NCI-H2029 (cell line): ENCODE measurements at regions not wholly inside any gene's neighbourhood (a gene's known extent, or its start where the extent isn't known, plus 50 kb on each side); places are given as distances from the start of the nearest gene placed in this dataset.

Experiments used
- DNase-seq: peaks from one replicate; lab custom pipeline; 2025; lab: John Stamatoyannopoulos, UW

- DNase-seq: no peak
These were observed 241.3 kb upstream of the UBE2E3 start for GRCh38 chr2:180739070-180739469.

- no peak for DNase-seq
These were observed 244.6 kb upstream of the UBE2E3 start for GRCh38 chr2:180735799-180736198.

- no peak for DNase-seq
These were observed 246.0 kb upstream of the UBE2E3 start for GRCh38 chr2:180734382-180734781.

GRCh38 chr2:180733330-180733729 is 247.1 kb upstream of the UBE2E3 start:
- DNase-seq: no peak

- no peak for DNase-seq
These were observed 248.1 kb upstream of the UBE2E3 start for GRCh38 chr2:180732337-180732736.

GRCh38 chr2:180730976-180731375 is 249.4 kb upstream of the UBE2E3 start:
- no peak for DNase-seq

- no peak for DNase-seq
These were observed 251.4 kb upstream of the UBE2E3 start for GRCh38 chr2:180728928-180729559.

GRCh38 chr2:180723712-180724111 is 256.7 kb upstream of the UBE2E3 start:
- DNase-seq: no peak

- no peak for DNase-seq
These were observed 257.7 kb upstream of the UBE2E3 start for GRCh38 chr2:180722551-180723239.

GRCh38 chr2:180720829-180721228 is 259.6 kb upstream of the UBE2E3 start:
- DNase-seq: no peak

- no peak for DNase-seq
These were observed 262.8 kb upstream of the UBE2E3 start for GRCh38 chr2:180717588-180717987.

GRCh38 chr2:180716186-180717180 is 263.9 kb upstream of the UBE2E3 start:
- no peak for DNase-seq

- DNase-seq: no peak
These were observed 265.4 kb upstream of the UBE2E3 start for GRCh38 chr2:180715044-180715443.

GRCh38 chr2:180709392-180710145 is 270.8 kb upstream of the UBE2E3 start:
- no peak for DNase-seq

GRCh38 chr2:180707884-180708205 is 272.6 kb upstream of the UBE2E3 start:
- DNase-seq: no peak

GRCh38 chr2:180707175-180707883 is 273.1 kb upstream of the UBE2E3 start:
- no peak for DNase-seq

- no peak for DNase-seq
These were observed 273.7 kb upstream of the UBE2E3 start for GRCh38 chr2:180706694-180707093.

- no peak for DNase-seq
These were observed 274.9 kb upstream of the UBE2E3 start for GRCh38 chr2:180705551-180705950.

- no peak for DNase-seq
These were observed 275.3 kb upstream of the UBE2E3 start for GRCh38 chr2:180705122-180705521.

- DNase-seq: no peak
These were observed 280.6 kb upstream of the UBE2E3 start for GRCh38 chr2:180699657-180700361.

GRCh38 chr2:180698668-180699067 is 281.7 kb upstream of the UBE2E3 start:
- DNase-seq: no peak
